Non-pigmented ciliary epithelial cell (primary cell): ENCODE measurements at regions not wholly inside any gene's neighbourhood (a gene's known extent, or its start where the extent isn't known, plus 50 kb on each side); places are given as distances from the start of the nearest gene placed in this dataset.
A peak's percentile ranks its signal among the peaks of the same experiment; 100 is the strongest.

ENCODE experiments used
- DNase-seq: peaks from one replicate; pipeline ENCODE4 v3.0.0-alpha.2; 2010; ENCODE audit warnings: low read depth

- no peak for DNase-seq
Measured at GRCh38 chr15:99440551-99441443, 125.0 kb upstream of the MEF2A start.

GRCh38 chr15:99441444-99441800, 124.4 kb upstream of the MEF2A start:
- no peak for DNase-seq

GRCh38 chr15:99441871-99442251, 123.9 kb upstream of the MEF2A start:
- no peak for DNase-seq

GRCh38 chr15:99442252-99442897, 123.4 kb upstream of the MEF2A start:
- peak; percentile 56 for DNase-seq

GRCh38 chr15:99443056-99443756, 122.6 kb upstream of the MEF2A start:
- DNase-seq: no peak

GRCh38 chr15:99443768-99444446, 121.9 kb upstream of the MEF2A start:
- DNase-seq: no peak

- no peak for DNase-seq
Measured at GRCh38 chr15:99445272-99445850, 120.4 kb upstream of the MEF2A start.

GRCh38 chr15:99446565-99447496, 119.0 kb upstream of the MEF2A start:
- DNase-seq: no peak

GRCh38 chr15:99447497-99448371, 118.0 kb upstream of the MEF2A start:
- DNase-seq: no peak

GRCh38 chr15:99449514-99449913, 116.3 kb upstream of the MEF2A start:
- DNase-seq: no peak

- no peak for DNase-seq
Measured at GRCh38 chr15:99450896-99451358, 114.9 kb upstream of the MEF2A start.

GRCh38 chr15:99451484-99451883, 114.3 kb upstream of the MEF2A start:
- DNase-seq: no peak

GRCh38 chr15:99452010-99452409, 113.8 kb upstream of the MEF2A start:
- no peak for DNase-seq

- no peak for DNase-seq
Measured at GRCh38 chr15:99452728-99453636, 112.8 kb upstream of the MEF2A start.

GRCh38 chr15:99453637-99454030, 112.2 kb upstream of the MEF2A start:
- DNase-seq: no peak

- no peak for DNase-seq
Measured at GRCh38 chr15:99454107-99454809, 111.5 kb upstream of the MEF2A start.

GRCh38 chr15:99454941-99455788, 110.6 kb upstream of the MEF2A start:
- peak; percentile 86 for DNase-seq
